AG09319 (cell line): ENCODE measurements at regions not wholly inside any gene's neighbourhood (a gene's known extent, or its start where the extent isn't known, plus 50 kb on each side); places are given as distances from the start of the nearest gene placed in this dataset.

Source experiments
- DNase-seq: peaks from one replicate; pipeline ENCODE4 v3.0.0-alpha.2; 2010; ENCODE audit warnings: low read depth; ENCODE audit errors: extremely low read depth
- TF ChIP-seq, protein P1 (sequence below): IDR thresholded peaks from 2 replicates; pipeline ENCODE4 v1.5.1; 2011; ENCODE audit warnings: low read depth, mild to moderate bottlenecking, inconsistent platforms, low read length, moderate library complexity

DNA sequence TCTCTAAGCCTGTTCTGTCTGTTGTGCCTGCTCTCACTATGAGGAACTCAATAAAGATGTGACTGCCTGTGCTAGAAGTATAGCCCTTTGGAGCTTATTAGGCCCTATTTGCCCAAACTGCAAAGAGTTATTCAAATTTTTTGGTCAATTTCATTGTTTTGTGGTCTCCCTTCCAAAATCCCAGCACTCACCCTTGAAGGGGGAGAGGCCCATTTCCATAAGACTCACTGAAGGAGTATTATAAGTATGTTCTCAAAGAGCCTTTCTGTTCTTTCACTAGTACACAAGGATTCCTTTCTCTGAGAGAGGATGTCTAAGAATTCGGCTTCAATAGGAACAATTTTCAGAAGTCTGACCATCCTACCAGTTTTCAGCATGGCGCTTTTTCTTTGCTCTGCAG, 641.9 kb upstream of the REG3G start:
- TF ChIP-seq, protein P1, sequence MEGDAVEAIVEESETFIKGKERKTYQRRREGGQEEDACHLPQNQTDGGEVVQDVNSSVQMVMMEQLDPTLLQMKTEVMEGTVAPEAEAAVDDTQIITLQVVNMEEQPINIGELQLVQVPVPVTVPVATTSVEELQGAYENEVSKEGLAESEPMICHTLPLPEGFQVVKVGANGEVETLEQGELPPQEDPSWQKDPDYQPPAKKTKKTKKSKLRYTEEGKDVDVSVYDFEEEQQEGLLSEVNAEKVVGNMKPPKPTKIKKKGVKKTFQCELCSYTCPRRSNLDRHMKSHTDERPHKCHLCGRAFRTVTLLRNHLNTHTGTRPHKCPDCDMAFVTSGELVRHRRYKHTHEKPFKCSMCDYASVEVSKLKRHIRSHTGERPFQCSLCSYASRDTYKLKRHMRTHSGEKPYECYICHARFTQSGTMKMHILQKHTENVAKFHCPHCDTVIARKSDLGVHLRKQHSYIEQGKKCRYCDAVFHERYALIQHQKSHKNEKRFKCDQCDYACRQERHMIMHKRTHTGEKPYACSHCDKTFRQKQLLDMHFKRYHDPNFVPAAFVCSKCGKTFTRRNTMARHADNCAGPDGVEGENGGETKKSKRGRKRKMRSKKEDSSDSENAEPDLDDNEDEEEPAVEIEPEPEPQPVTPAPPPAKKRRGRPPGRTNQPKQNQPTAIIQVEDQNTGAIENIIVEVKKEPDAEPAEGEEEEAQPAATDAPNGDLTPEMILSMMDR, result no peak
- no peak for DNase-seq

DNA sequence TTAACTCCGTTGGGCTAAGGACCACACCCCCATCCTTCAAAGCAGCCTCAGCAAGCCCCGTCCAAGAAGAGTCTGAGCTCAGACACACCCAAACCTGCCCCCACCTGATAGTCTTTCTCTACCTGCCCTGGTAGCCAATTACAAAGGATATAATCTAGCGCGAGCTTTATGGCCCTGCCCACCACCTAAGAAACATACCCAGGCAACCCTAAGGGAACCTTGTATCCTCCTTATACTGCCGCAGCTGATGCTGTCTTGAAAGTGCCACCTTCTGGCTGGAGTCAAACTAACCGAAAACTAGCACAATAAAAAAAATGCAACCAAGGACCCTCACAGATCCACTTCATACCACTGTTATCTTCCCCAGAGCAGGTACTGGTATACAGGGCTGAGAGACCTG, 628.3 kb upstream of the REG3G start:
- DNase-seq, result no peak
- TF ChIP-seq, protein P1, result no peak

DNA sequence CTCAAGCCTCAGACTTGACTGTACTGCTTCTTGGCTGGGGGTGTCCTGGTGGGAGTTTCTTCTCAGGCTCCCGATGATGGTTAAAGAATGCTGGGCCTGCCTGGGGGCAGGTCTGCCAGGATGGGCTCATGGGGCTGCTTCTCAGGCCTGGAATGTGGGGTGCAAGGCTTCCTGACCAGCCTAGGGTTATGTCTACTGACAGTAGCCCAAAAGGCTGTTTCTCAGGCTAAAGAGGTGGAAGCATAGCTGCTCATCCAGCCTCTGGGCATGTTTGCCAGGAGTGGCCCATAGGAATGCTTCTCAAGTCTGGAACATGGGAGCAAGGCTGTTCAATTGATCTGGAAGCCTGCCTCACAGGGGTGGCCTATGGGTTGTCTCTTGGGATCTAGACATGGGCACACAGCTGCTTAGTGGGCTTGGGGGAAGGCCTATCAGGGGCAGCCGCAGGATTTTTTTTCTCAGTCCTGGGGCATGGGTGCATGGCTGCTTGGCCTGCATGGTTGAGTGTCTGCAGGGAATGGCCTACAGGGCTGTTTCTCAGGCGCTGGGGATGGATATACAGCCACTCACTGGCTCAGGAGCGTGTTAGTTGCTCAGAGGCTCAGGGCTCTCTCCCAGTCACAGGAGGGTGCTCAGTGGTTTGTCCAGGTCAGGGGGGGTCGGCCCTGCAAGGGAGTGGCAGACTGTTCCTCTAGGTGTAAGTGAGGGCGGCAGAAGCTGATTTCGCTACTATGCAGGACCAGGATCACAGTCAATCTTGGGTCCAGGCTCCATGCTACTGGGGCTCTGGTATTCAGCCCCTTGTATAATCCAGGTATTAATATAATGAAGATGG, 617.3 kb upstream of the REG3G start:
- TF ChIP-seq, protein P1, result no peak
- DNase-seq, result no peak

DNA sequence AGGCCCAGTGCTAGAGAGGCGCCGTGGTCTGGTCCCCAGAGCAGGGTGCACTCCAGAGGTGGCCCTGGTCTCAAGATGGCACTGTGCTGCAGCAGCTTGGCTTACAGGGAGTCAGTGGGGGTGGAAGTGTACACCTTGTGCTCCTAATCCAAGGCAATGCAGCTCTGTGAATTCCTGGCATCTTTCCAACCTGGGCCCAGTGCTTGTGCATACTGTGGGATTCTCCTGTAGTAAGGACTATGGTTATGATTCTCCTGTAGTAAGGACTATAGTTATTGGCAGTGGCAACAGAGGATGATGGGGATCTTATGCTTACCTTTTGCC, 616.7 kb upstream of the REG3G start:
- TF ChIP-seq, protein P1, result no peak

DNA sequence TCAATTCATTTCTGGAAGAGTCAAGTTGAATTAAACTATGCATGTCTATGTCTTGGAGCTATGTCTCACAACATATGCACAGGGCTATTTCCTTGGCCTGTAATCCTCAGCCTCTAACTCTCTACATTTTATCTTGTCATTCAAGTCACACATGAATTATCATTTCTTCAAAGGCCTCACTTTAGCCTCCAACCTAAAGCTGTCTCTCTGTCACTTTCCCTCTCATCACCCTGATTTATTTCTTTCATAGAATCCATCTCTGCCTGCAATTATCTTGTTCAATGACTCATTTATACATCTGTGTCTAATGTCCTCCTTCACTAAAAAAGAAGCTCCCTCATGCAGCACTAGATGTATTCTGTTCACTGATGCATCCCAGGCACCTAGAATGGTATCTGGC, 614.2 kb upstream of the REG3G start:
- no peak for DNase-seq
- TF ChIP-seq, protein P1, result no peak

More for the DNA sequence above, 616.7 kb upstream of the REG3G start:
- no peak for DNase-seq

DNA sequence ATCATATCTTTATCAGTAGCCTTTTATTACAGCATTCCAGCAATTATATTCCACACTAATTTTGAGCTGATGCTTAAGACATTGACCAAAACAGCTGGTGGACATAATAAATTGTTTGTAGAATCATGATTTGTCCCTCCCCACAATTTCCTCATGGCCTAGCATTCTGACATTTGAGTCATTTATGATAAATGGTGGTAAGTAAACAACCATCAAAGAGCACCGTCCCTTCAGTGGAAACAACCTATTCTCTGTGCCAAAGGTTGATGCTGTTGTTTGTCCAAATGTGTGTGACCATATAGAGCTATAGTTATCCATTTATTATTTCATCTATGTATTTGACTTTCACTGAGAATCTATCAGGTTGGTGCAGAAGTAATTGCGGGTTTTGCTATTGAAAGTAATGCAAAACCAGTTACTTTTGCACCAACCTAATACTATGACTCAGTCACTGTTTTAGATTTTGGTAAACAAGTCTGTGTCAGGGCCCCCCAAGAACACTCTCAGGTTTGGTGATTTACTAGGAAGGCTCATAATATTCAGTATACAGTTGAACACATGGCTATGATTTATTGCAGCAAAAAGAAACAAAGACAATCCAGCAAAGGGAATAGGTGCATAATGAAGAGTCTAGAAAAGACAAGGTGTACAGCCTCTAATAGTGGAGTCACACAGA, 608.7 kb upstream of the REG3G start:
- DNase-seq, result no peak
- TF ChIP-seq, protein P1, result no peak

DNA sequence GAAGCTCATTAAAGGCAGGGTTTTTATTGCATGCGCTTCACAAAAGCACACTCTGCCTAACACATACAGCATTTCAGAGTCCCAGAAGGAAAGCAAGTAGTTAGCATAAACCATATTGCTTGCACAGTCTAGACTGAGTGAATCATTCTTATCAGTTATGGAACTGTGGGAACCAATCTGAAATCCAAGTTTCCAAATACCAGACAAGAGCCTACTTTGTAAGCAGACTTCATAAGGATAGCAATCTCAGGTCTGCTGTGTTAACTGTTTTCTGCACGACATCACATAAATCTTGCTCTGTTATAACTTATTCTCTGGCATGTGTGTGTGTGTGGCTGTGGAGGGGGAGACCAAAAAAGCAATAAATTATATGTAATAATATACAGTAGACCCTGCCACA, 608.1 kb upstream of the REG3G start:
- DNase-seq, result no peak
- TF ChIP-seq, protein P1, result no peak
